ENCODE measurements at regions not wholly inside any gene's neighbourhood (a gene's known extent, or its start where the extent isn't known, plus 50 kb on each side); places are given as distances from the start of the nearest gene placed in this dataset.
"Not testable (repeated sequence)": the region's sequence is repeated elsewhere in the genome, so short reads cannot be mapped to it uniquely, and the experiment has no call there.

- no peak for TF ChIP-seq CTCF (conservative IDR thresholded peaks at IDR 0.05)
- no peak for TF ChIP-seq ZFX (IDR thresholded peaks at IDR 0.05)
- no peak overlapping the region for H3K27ac ChIP-seq
These were observed 69.5 kb upstream of the SMIM15 start for GRCh38 chr5:61231813-61232212.

- TF ChIP-seq CTCF (conservative IDR thresholded peaks at IDR 0.05) (no peak), ZFX (IDR thresholded peaks at IDR 0.05) (no peak)
- H3K27ac ChIP-seq = no peak overlapping the region
These were observed 70.3 kb upstream of the SMIM15 start for GRCh38 chr5:61232490-61233050.

- TF ChIP-seq CTCF (conservative IDR thresholded peaks at IDR 0.05) (no peak), ZFX (IDR thresholded peaks at IDR 0.05) (no peak)
These were observed 71.8 kb upstream of the SMIM15 start for GRCh38 chr5:61234019-61234418.

GRCh38 chr5:61236715-61237114, 74.4 kb upstream of the SMIM15 start:
- H3K27ac ChIP-seq = not testable (repeated sequence)

More at GRCh38 chr5:61234019-61234418, 71.8 kb upstream of the SMIM15 start:
- H3K27ac ChIP-seq = no peak overlapping the region

GRCh38 chr5:61245486-61245885, 83.2 kb upstream of the SMIM15 start:
- no peak overlapping the region for H3K27ac ChIP-seq
- TF ChIP-seq ZFX (IDR thresholded peaks at IDR 0.05) = no peak
- TF ChIP-seq CTCF (conservative IDR thresholded peaks at IDR 0.05) = no peak

- no peak for TF ChIP-seq ZFX (IDR thresholded peaks at IDR 0.05)
- TF ChIP-seq CTCF (conservative IDR thresholded peaks at IDR 0.05) = no peak
- H3K27ac ChIP-seq = no peak overlapping the region
These were observed 83.7 kb upstream of the SMIM15 start for GRCh38 chr5:61245936-61246335.

- no peak for TF ChIP-seq ZFX (IDR thresholded peaks at IDR 0.05)
- no peak for TF ChIP-seq CTCF (conservative IDR thresholded peaks at IDR 0.05)
These were observed 84.6 kb upstream of the SMIM15 start for GRCh38 chr5:61246768-61247307.

More at GRCh38 chr5:61246768-61247307, 84.6 kb upstream of the SMIM15 start:
- peak overlapping the region; percentile 42; the same call in 1 of the 2 replicates for H3K27ac ChIP-seq
